Stomach (tissue), 8 donors: ENCODE measurements at regions not wholly inside any gene's neighbourhood (a gene's known extent, or its start where the extent isn't known, plus 50 kb on each side); places are given as distances from the start of the nearest gene placed in this dataset.

Experiments used
- DNase-seq, 2 donors: peaks; one replicate each; pipeline versions ENCODE4 v3.0.0 to v3.0.0-alpha.2; 2013 to 2019
- H3K27ac ChIP-seq, 5 donors: fragments of 200-600 bp in 4 of 5; sonication (generic) in 4 of 5; one replicate each; pipeline ENCODE4 v1.5.1; 2013 to 2019; ENCODE audit warnings: mild to moderate bottlenecking in 1 of 5, moderate library complexity in 1 of 5
- H3K27me3 ChIP-seq, 3 donors: fragments of 200-600 bp; sonication (generic); one replicate each; pipeline ENCODE4 v1.5.1; 2017 to 2019; ENCODE audit warnings: mixed run types in 1 of 3
- H3K36me3 ChIP-seq, 4 donors: fragments of 200-600 bp; sonication (generic); 1 replicate in 3 of 4; 2 replicates in 1 of 4; pipeline ENCODE4 v1.5.1; 2016 to 2019
- H3K4me1 ChIP-seq, 4 donors: fragments of 200-600 bp; sonication (generic); one replicate each; pipeline ENCODE4 v1.5.1; 2016 to 2019
- H3K4me3 ChIP-seq, 4 donors: fragments of 200-600 bp; sonication (generic) in 3 of 4; one replicate each; pipeline ENCODE4 v1.5.1; 2016 to 2019; ENCODE audit warnings: mild to moderate bottlenecking in 1 of 4
- H3K9me3 ChIP-seq, 4 donors: fragments of 200-600 bp; sonication (generic); one replicate each; pipeline ENCODE4 v1.5.1; 2016 to 2019
- CTCF ChIP-seq, 7 experiments: fragments of 450-650 bp in 4 of 7; fragments of 200-600 bp in 3 of 7; sonication (generic) in 3 of 7; IDR thresholded peaks; one replicate each; pipeline ENCODE4 v1.5.1; 2016 to 2019; ENCODE audit warnings: antibody characterized with exemption in 7 of 7, control low read depth in 2 of 7, mild to moderate bottlenecking in 1 of 7
- EP300 ChIP-seq: sonication (generic); formaldehyde crosslinking; IDR thresholded peaks from one replicate; pipeline ENCODE4 v1.6.1; 2017; ENCODE audit warnings: antibody characterized with exemption
- POLR2A ChIP-seq, 4 donors: fragments of 450-650 bp; IDR thresholded peaks; one replicate each; pipeline ENCODE4 v1.6.1; 2016; ENCODE audit warnings: antibody characterized with exemption in 4 of 4, control low read depth in 2 of 4, mild to moderate bottlenecking in 1 of 4, moderate library complexity in 1 of 4
- POLR2AphosphoS5 ChIP-seq, 3 donors: sonication (generic); formaldehyde crosslinking; IDR thresholded peaks; one replicate each; pipeline ENCODE4 v1.6.1; 2016; ENCODE audit warnings: antibody characterized with exemption in 3 of 3
- WGBS, 5 donors: extraction: QIAGEN DNeasy Blood & Tissue Kit in 3 of 5; methylation state at CpG; one replicate each; pipeline versions ENCODE4 v1.1.5 to v1.1.7; 2013 to 2018; 5-methylcytosine and 5-hydroxymethylcytosine counted together
- intact Hi-C: fragments of 100-400 bp; cut with DNase I; formaldehyde crosslinking; loops from one replicate; pipeline ENCODE4 v1.15.1; 2023; ENCODE audit warnings: low total_unique reads
- donor health status: healthy with polysubstance abuse.
- donor health status: Bipolar disorder and iron deficiency.
- donor health status: healthy.

GRCh38 chr17:63170795-63171194, 204.8 kb downstream of the TANC2 start:
- no peaks in the 10 kb centered on the region for H3K27me3 ChIP-seq
- no peak for DNase-seq
- intact Hi-C loops = no loop called here
- H3K4me3 ChIP-seq = no peak overlapping the region
- no peak overlapping the region for H3K27ac ChIP-seq
- 94 to 97% (median 97%) methylated on average over 3 of the region's 3 CpGs for WGBS, 5 donors
- no peak for TF ChIP-seq POLR2AphosphoS5 (IDR thresholded peaks at IDR 0.05)
- TF ChIP-seq CTCF (IDR thresholded peaks at IDR 0.05) = no peak
- TF ChIP-seq EP300 = no peak
- H3K4me1 ChIP-seq = peaks cover 0 to 17% (median 6%) of the 10 kb centered on the region in 4 donors
- H3K9me3 ChIP-seq = no peaks in the 10 kb centered on the region
- no peaks in the 10 kb centered on the region for H3K36me3 ChIP-seq

- H3K27ac ChIP-seq = no peak overlapping the region
- no peaks in the 10 kb centered on the region for H3K27me3 ChIP-seq
- intact Hi-C loops = no loop called here
- no peak overlapping the region for H3K4me3 ChIP-seq
- no peaks in the 10 kb centered on the region for H3K36me3 ChIP-seq
- WGBS, 5 donors = 83 to 88% (median 85%) methylated on average over 5 of the region's 5 CpGs
- peaks cover 0 to 17% (median 6%) of the 10 kb centered on the region in 4 donors for H3K4me1 ChIP-seq
- no peak for TF ChIP-seq POLR2A (IDR thresholded peaks at IDR 0.05)
- no peak for TF ChIP-seq CTCF (IDR thresholded peaks at IDR 0.05)
- TF ChIP-seq POLR2AphosphoS5 (IDR thresholded peaks at IDR 0.05) = no peak
- peak in 1 of 2 donors; percentile 7 for DNase-seq
- no peaks in the 10 kb centered on the region for H3K9me3 ChIP-seq
Measured at GRCh38 chr17:63171428-63172393, 205.7 kb downstream of the TANC2 start.

- 32 to 76% (median 47%) methylated on average over 1 of the region's 1 CpG for WGBS, 5 donors
Measured at GRCh38 chr17:63173450-63173849, 207.4 kb downstream of the TANC2 start.

GRCh38 chr17:63173903-63174302, 207.9 kb downstream of the TANC2 start:
- Histone ChIP-seq H3K9me3 (no peaks in the 10 kb centered on the region), H3K4me3 (no peak overlapping the region), H3K27ac (no peak overlapping the region), H3K36me3 (no peaks in the 10 kb centered on the region), H3K4me1 (peaks cover 0 to 29% (median 11%) of the 10 kb centered on the region in 4 donors), H3K27me3 (no peaks in the 10 kb centered on the region)
- DNase-seq = no peak
- WGBS, 5 donors = 68 to 93% (median 83%) methylated on average over 1 of the region's 1 CpG
- intact Hi-C loops = no loop called here
- TF ChIP-seq POLR2A (IDR thresholded peaks at IDR 0.05) = no peak
- no peak for TF ChIP-seq CTCF (IDR thresholded peaks at IDR 0.05)
- TF ChIP-seq EP300 = no peak
- TF ChIP-seq POLR2AphosphoS5 (IDR thresholded peaks at IDR 0.05) = no peak

More at GRCh38 chr17:63173450-63173849, 207.4 kb downstream of the TANC2 start:
- intact Hi-C loops = no loop called here
- DNase-seq = peak in 1 of 2 donors; percentile 34
- Histone ChIP-seq H3K4me1 (peaks cover 0 to 24% (median 8%) of the 10 kb centered on the region in 4 donors), H3K4me3 (no peak overlapping the region), H3K27ac (no peak overlapping the region), H3K27me3 (no peaks in the 10 kb centered on the region), H3K9me3 (no peaks in the 10 kb centered on the region), H3K36me3 (no peaks in the 10 kb centered on the region)
- no peak for TF ChIP-seq POLR2AphosphoS5 (IDR thresholded peaks at IDR 0.05)
- TF ChIP-seq CTCF (IDR thresholded peaks at IDR 0.05) = no peak
- no peak for TF ChIP-seq EP300
- no peak for TF ChIP-seq POLR2A (IDR thresholded peaks at IDR 0.05)
